HUES48 (cell line): ENCODE measurements at regions not wholly inside any gene's neighbourhood (a gene's known extent, or its start where the extent isn't known, plus 50 kb on each side); places are given as distances from the start of the nearest gene placed in this dataset.
"Not testable (repeated sequence)": the region's sequence is repeated elsewhere in the genome, so short reads cannot be mapped to it uniquely, and the experiment has no call there.

ENCODE experiments used
- H3K27ac ChIP-seq: one replicate; pipeline ENCODE4 v1.7.0; 2013; ENCODE audit warnings: low read depth, low read length, inconsistent platforms
- H3K27me3 ChIP-seq: 2 replicates; pipeline ENCODE4 v1.6.1; 2013; ENCODE audit warnings: mild to moderate bottlenecking, low read length; ENCODE audit not compliant: control insufficient read depth, insufficient read depth
- H3K36me3 ChIP-seq: 2 replicates; pipeline ENCODE4 v1.6.1; 2013; ENCODE audit warnings: low read length; ENCODE audit not compliant: control insufficient read depth, insufficient read depth
- H3K4me1 ChIP-seq: 2 replicates; pipeline ENCODE4 v1.6.1; 2013; ENCODE audit warnings: mild to moderate bottlenecking, low read length; ENCODE audit not compliant: control insufficient read depth, insufficient read depth
- H3K4me3 ChIP-seq: 2 replicates; pipeline ENCODE4 v1.5.1; 2013; ENCODE audit warnings: mild to moderate bottlenecking, low read depth, low read length
- H3K9ac ChIP-seq: 2 replicates; pipeline ENCODE4 v1.6.1; 2013; ENCODE audit warnings: mild to moderate bottlenecking, low read depth, low read length, moderate library complexity
- H3K9me3 ChIP-seq: 2 replicates; pipeline ENCODE4 v1.6.1; 2013; ENCODE audit warnings: low read length; ENCODE audit not compliant: control insufficient read depth, insufficient read depth

GRCh38 chr2:3030791-3031190 lies 346.8 kb downstream of the EIPR1 start:
- not testable (repeated sequence) for H3K27ac ChIP-seq, H3K36me3 ChIP-seq, H3K4me1 ChIP-seq, H3K9ac ChIP-seq, H3K9me3 ChIP-seq, H3K27me3 ChIP-seq, H3K4me3 ChIP-seq

- H3K9me3 ChIP-seq, result peaks cover 12% of the 10 kb centered on the region; the same call in 1 of the 2 replicates
- H3K9ac ChIP-seq, result no peak overlapping the region
- H3K27me3 ChIP-seq, result no peaks in the 10 kb centered on the region
- no peak overlapping the region for H3K27ac ChIP-seq
- H3K4me3 ChIP-seq, result no peak overlapping the region
- no peaks in the 10 kb centered on the region for H3K36me3 ChIP-seq
- H3K4me1 ChIP-seq, result no peaks in the 10 kb centered on the region; the same call in 1 of the 2 replicates
Observed at GRCh38 chr2:3025984-3026383, 351.6 kb downstream of the EIPR1 start.

GRCh38 chr2:3025261-3025660 lies 352.4 kb downstream of the EIPR1 start:
- no peak overlapping the region for H3K27ac ChIP-seq
- H3K9ac ChIP-seq, result no peak overlapping the region
- no peak overlapping the region for H3K4me3 ChIP-seq
- H3K9me3 ChIP-seq, result peaks cover 12% of the 10 kb centered on the region; the same call in 1 of the 2 replicates
- H3K4me1 ChIP-seq, result no peaks in the 10 kb centered on the region; the same call in 1 of the 2 replicates
- H3K36me3 ChIP-seq, result no peaks in the 10 kb centered on the region
- H3K27me3 ChIP-seq, result no peaks in the 10 kb centered on the region

DNA sequence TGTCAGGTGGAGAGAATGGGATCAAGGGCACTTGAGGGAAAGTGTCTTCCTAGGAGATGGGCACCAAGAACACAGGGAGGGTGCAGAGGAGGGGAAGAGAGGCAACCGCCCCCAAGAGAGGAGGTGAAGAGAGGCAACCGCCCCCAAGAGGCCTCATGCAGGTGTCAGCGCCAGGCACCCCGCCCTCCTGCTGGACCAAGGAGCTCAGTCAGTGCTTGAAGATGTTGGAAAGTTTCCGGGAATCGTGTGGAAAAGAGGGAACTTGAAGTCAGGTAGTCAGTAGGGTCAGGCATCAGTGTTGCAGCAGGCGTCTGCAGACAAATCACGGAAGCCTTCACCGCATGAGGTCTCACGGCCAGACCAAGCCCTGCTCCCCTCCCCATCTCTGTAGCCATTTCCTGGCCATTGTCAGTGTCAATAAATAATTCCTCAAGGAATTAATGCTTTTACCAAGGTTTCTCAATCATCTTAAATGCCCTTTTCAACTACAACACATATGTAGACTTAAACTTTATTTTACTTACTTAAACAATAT lies 353.1 kb downstream of the EIPR1 start:
- Histone ChIP-seq H3K4me3 (no peak overlapping the region), H3K36me3 (no peaks in the 10 kb centered on the region), H3K4me1 (no peaks in the 10 kb centered on the region; the same call in 1 of the 2 replicates), H3K9me3 (0 out of 2 replicates have a peak, but pooled peaks cover 8% of the 10 kb centered on the region), H3K27ac (no peak overlapping the region), H3K9ac (no peak overlapping the region), H3K27me3 (no peaks in the 10 kb centered on the region)

DNA sequence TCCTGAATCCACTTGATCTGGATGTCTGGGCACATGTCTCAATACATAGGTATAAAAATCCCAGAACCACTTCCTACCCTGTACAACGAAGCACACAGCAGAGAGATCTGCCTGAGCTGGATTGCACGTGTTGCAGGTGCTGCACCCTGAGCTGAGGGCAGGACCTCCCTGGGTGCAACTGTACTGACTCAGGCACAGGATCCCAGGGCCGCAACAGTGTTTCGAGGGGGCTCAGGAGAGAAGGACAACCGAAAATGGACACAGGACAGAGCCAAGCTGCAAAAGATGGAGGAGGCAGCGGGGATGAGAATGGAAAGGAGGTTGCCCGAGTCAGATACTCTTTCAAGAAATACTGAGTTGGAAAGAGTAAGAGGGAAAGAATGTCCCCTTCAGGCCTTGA lies 354.1 kb downstream of the EIPR1 start:
- Histone ChIP-seq H3K27ac (no peak overlapping the region), H3K27me3 (no peaks in the 10 kb centered on the region), H3K4me1 (no peaks in the 10 kb centered on the region; the same call in 1 of the 2 replicates), H3K9ac (no peak overlapping the region), H3K4me3 (no peak overlapping the region), H3K36me3 (no peaks in the 10 kb centered on the region), H3K9me3 (0 out of 2 replicates have a peak, but pooled peaks cover 5% of the 10 kb centered on the region)

DNA sequence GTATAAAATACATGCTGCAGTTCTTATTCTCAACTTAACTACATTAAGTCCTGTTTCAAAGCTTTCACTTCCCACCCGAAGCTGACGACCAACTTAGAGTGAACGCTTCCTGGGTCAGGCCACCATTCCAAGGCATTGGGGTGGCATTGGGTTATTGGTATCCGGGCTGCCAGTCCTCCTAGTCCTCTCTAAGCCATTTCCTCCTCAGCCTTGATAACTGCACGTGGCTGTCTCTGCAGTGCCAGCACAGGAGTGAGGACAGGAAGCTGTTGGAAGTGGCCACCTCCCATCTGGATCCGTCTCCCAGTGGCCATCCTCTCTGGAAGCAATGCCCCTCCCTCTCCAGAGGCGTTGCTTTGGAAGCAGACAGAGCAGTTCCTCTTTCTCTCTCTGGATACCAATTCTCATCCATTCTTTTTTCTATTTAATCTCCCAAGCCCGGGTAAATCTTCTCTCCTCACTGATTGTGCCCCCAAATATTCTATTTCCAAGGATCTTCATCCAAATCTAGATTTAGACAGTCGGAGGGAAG lies 354.7 kb downstream of the EIPR1 start:
- H3K4me1 ChIP-seq, result no peaks in the 10 kb centered on the region; the same call in 1 of the 2 replicates
- no peaks in the 10 kb centered on the region for H3K36me3 ChIP-seq
- 0 out of 2 replicates have a peak, but pooled peaks cover 5% of the 10 kb centered on the region for H3K9me3 ChIP-seq
- no peak overlapping the region for H3K9ac ChIP-seq
- no peaks in the 10 kb centered on the region for H3K27me3 ChIP-seq
- no peak overlapping the region for H3K4me3 ChIP-seq
- no peak overlapping the region for H3K27ac ChIP-seq

GRCh38 chr2:3021720-3022119 lies 355.9 kb downstream of the EIPR1 start:
- Histone ChIP-seq H3K9ac (no peak overlapping the region), H3K9me3 (0 out of 2 replicates have a peak, but pooled peaks cover 5% of the 10 kb centered on the region), H3K4me1 (no peaks in the 10 kb centered on the region; the same call in 1 of the 2 replicates), H3K27me3 (no peaks in the 10 kb centered on the region), H3K27ac (no peak overlapping the region), H3K36me3 (no peaks in the 10 kb centered on the region), H3K4me3 (no peak overlapping the region)

DNA sequence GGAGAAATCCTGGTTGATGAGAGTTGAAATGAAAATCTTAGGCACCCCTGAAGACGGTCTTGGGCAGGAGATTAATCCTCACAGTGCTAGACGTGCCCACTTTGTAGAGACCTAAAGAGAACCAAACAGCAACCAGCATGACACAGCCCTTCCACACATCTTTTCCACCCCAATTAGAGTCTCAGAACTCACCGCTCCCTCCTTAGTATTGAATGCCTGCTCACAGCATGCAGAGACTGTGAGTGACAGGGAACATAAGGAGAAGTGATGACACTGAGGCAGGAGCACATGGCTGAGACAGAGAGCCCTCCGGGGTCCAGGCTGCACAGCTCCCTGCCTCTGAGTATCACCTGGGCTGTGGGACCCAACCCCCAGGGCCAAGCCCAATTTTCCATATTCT lies 367.6 kb downstream of the EIPR1 start:
- Histone ChIP-seq H3K9me3 (no peaks in the 10 kb centered on the region), H3K27ac (no peak overlapping the region), H3K9ac (no peak overlapping the region), H3K4me3 (no peak overlapping the region), H3K27me3 (no peaks in the 10 kb centered on the region), H3K4me1 (no peaks in the 10 kb centered on the region), H3K36me3 (no peaks in the 10 kb centered on the region)

DNA sequence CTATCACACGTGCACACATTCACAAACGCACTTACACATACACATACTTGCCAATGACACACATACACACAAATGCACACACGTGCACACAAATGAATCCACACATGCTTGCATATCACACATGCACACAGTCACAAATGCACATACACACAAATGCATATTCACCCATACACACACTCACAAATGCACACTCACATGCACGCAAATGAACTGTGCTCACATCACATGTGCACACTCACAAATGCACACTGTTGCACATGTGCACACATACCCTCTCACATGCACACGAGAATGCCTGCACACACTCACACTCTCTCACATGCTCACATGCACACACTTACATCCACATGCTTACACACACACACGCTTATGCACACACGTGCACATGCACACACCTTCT lies 368.1 kb downstream of the EIPR1 start:
- no peak overlapping the region for H3K4me3 ChIP-seq
- no peak overlapping the region for H3K9ac ChIP-seq
- H3K36me3 ChIP-seq, result no peaks in the 10 kb centered on the region
- no peak overlapping the region for H3K27ac ChIP-seq
- no peaks in the 10 kb centered on the region for H3K4me1 ChIP-seq
- H3K9me3 ChIP-seq, result no peaks in the 10 kb centered on the region
- no peaks in the 10 kb centered on the region for H3K27me3 ChIP-seq

- Histone ChIP-seq H3K27ac (no peak overlapping the region), H3K4me1 (no peaks in the 10 kb centered on the region), H3K4me3 (no peak overlapping the region), H3K36me3 (no peaks in the 10 kb centered on the region), H3K9me3 (no peaks in the 10 kb centered on the region), H3K9ac (no peak overlapping the region), H3K27me3 (no peaks in the 10 kb centered on the region)
Observed at GRCh38 chr2:3009005-3009404, 368.6 kb downstream of the EIPR1 start.

DNA sequence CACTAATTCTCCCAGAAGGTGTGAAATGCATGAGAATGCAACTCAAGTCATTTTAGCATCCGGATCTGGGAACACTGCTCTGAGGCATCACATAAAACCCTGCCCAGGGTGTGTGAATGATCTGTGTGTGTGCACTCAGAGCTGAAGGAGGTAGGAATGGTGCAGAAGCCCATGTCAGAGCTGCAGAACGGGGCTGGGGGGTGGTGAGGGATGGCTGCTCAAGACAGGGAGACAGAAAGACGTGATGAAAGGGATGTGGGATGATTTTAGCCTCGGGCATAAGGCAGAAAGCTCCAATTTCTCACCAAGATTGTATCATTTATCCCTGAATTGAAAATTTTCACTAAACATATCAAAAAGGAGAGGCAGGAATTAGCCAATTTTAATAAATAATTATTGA lies 369.1 kb downstream of the EIPR1 start:
- no peak overlapping the region for H3K4me3 ChIP-seq
- H3K27me3 ChIP-seq, result no peaks in the 10 kb centered on the region
- no peaks in the 10 kb centered on the region for H3K4me1 ChIP-seq
- no peak overlapping the region for H3K9ac ChIP-seq
- H3K27ac ChIP-seq, result no peak overlapping the region
- H3K36me3 ChIP-seq, result no peaks in the 10 kb centered on the region
- H3K9me3 ChIP-seq, result no peaks in the 10 kb centered on the region
